HFF-Myc (cell line): ENCODE measurements at regions not wholly inside any gene's neighbourhood (a gene's known extent, or its start where the extent isn't known, plus 50 kb on each side); places are given as distances from the start of the nearest gene placed in this dataset.
"Not testable (repeated sequence)": the region's sequence is repeated elsewhere in the genome, so short reads cannot be mapped to it uniquely, and the experiment has no call there.

Experiments used
- DNase-seq: peaks from one replicate; pipeline ENCODE4 v3.0.0-alpha.2; 2011; ENCODE audit warnings: low read depth; ENCODE audit errors: extremely low read depth
- H3K4me3 ChIP-seq: replicated peaks from 2 replicates; pipeline ENCODE4 v1.5.1; 2011; ENCODE audit warnings: low read depth, mild to moderate bottlenecking, control low read depth, low read length
- TF ChIP-seq, protein P1 (sequence below): IDR thresholded peaks from 2 replicates; pipeline ENCODE4 v1.5.1; 2012; ENCODE audit warnings: mild to moderate bottlenecking, low read depth, low read length, control low read depth; ENCODE audit errors: missing control alignments

DNA sequence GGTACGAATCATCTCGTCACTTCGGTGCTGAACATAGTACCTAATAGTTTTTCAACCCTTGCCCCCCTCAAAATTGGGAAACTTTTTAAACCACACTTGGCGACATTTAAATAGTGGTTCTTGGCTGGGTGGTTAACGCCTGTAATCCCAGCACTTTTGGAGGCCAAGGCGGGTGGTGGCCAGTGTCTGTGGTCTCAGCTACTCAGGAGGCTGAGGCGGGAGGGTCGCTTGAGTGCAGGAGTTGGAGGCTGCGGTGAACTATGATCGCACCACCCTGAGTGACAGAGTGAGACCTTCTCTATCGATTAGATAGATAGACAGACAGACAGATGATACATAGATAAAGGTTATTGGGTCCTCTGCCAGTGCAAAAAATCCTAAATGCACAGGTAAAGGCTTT lies 55.5 kb upstream of the RASAL2 start:
- peak overlapping the region; percentile 54 for H3K4me3 ChIP-seq
- TF ChIP-seq, protein P1, sequence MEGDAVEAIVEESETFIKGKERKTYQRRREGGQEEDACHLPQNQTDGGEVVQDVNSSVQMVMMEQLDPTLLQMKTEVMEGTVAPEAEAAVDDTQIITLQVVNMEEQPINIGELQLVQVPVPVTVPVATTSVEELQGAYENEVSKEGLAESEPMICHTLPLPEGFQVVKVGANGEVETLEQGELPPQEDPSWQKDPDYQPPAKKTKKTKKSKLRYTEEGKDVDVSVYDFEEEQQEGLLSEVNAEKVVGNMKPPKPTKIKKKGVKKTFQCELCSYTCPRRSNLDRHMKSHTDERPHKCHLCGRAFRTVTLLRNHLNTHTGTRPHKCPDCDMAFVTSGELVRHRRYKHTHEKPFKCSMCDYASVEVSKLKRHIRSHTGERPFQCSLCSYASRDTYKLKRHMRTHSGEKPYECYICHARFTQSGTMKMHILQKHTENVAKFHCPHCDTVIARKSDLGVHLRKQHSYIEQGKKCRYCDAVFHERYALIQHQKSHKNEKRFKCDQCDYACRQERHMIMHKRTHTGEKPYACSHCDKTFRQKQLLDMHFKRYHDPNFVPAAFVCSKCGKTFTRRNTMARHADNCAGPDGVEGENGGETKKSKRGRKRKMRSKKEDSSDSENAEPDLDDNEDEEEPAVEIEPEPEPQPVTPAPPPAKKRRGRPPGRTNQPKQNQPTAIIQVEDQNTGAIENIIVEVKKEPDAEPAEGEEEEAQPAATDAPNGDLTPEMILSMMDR: no peak
- DNase-seq: no peak

DNA sequence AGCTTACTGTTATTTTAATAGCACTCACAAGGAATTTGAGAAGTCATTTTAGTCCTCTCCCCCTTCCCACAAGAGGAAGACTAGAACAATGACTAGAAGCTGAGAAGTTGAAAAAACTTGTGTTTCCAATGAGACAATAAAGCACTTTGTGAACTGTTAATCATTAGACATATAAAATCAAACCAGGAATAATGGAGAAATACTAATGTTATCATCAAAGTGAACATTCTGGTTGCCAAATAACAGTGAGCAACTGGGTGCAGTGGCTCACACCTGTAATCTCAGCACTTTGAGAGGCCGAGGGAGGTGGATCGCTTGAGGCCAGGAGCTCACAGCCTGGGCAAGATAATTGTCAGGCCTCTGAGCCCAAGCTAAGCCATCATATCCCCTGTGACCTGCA lies 54.0 kb upstream of the RASAL2 start:
- TF ChIP-seq, protein P1: no peak
- no peak for DNase-seq

DNA sequence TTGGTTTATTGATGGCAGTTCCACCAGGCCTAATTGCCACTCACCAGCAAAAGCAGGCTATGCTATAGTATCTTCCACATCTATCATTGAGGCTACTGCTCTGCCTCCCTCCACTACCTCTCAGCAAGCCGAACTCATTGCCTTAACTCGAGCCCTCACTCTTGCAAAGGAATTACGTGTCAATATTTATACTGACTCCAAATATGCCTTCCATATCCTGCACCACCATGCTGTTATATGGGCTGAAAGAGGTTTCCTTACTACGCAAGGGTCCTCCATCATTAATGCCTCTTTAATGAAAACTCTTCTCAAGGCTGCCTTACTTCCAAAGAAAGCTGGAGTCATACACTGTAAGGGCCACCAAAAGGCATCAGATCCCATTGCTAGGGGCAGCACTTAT lies 50.0 kb upstream of the RASAL2 start:
- not testable (repeated sequence) for H3K4me3 ChIP-seq, DNase-seq

More for the DNA sequence above, 54.0 kb upstream of the RASAL2 start:
- no peak overlapping the region for H3K4me3 ChIP-seq
